NCI-H345 treated with DMSO at 0.1 percent for 48 hours (cell line): ENCODE measurements at regions not wholly inside any gene's neighbourhood (a gene's known extent, or its start where the extent isn't known, plus 50 kb on each side); places are given as distances from the start of the nearest gene placed in this dataset.
A peak's percentile ranks its signal among the peaks of the same experiment; 100 is the strongest.
"Not testable (repeated sequence)": the region's sequence is repeated elsewhere in the genome, so short reads cannot be mapped to it uniquely, and the experiment has no call there.

ENCODE experiments used
- DNase-seq: peaks from one replicate; lab custom pipeline; 2025; ENCODE audit not compliant: unreplicated experiment; lab: John Stamatoyannopoulos, UW

DNA sequence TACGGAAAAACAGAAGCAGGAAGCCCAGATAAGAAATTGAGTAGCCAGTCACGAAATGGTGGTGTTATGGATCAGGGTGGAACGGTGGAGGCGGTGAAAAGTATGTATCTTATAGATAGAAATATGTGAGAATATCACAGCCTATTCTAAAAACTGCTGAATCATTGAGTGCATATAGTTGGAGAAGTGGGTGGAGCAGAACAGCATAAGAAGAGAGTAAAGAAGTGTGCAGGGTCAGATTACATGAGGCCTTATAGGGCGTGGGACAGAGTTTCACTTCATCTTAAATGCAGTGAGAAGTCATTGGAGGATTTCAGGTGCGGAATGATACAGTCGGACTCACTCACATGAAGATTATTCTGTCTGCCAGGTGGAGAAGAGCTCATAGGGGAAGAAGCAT, 293.1 kb downstream of the TRIML1 start:
- no peak for DNase-seq

DNA sequence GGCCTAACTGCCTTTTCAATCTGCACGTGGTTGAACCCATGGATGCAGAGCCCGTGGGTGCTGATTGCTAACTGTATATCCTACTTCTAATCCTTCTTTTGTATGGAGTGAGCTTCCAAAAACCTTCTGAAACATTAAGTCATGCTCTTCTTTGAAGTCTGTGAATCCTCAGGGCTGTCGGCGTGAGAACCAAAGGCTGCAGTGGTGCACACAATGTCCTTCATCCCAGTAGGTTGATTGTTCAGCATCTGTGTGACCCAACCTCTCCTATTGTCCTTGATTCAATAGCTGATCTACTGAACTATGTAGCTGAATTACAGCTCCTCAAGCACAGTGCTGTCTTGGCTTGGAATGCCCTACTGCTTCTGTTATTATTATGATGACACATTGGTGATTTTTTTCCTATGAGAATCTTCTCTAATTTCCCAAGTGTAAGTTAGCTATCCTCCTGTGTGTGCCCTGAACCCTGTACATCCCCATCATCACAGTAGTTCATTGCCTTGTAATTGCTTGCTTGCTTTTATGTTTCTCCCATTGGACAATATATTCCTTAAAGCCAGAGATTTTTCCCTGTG, 294.6 kb downstream of the TRIML1 start:
- no peak for DNase-seq

DNA sequence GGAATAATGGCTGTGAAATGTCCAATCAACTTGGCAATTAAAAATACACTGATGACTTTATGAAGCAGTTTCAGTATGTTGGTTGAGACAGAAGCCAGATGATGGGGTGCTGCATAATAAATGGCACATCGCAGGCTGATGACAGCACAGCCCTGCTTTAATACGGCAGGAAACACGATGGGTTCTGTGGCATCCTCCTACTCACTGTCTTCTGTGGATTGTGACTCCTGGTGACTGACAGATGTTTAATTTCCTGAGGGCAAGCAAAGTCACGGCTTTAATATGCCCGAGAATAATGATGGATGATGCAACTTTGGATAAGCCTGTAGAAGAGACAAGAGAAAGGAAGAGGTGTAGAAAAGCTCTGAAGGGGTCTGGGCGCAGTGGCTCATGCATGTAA, 295.4 kb downstream of the TRIML1 start:
- DNase-seq: no peak

DNA sequence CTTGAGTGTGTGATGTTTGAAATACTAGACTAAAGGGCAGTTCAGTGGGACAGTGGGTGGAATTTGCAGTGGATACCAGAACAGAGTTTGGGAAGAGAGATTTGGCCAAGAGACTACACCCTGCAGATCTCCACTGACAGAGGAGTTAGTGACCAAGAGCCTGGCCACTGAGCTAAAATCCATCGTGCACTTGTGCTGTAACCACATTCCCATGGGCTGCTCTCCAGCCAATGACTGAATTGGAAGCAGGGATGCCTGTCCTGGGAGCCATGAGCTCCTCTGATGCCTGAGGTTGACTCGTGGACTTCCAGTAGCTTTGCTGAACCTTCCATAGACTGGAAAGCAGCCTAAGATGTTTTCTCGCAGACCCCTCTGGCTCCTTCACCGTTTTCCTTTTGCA, 296.1 kb downstream of the TRIML1 start:
- DNase-seq: no peak

- DNase-seq: no peak
Measured at GRCh38 chr4:188437535-188437934, 298.3 kb downstream of the TRIML1 start.

- DNase-seq: peak; percentile 45
Measured at GRCh38 chr4:188438391-188438824, 299.2 kb downstream of the TRIML1 start.

GRCh38 chr4:188439641-188440311, 300.5 kb downstream of the TRIML1 start:
- DNase-seq: peak; percentile 71

DNA sequence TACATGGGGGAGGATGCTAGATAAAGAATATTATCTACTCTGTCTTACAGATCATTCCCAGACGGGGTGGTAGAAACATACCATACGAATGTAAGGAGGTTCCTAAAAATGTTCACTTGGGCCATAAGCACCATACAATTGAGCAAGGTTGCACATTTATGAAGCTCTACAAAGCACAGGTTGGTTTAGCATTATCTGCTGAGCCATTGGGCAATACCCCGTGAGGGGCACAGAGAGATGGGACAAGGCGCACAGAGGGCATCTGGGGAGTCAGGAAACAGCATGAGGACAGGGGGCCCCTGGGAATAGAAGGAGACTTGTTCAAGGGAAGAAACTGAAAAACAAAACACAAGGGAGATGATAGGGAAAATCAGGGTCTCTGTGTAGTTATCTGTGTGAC, 305.3 kb downstream of the TRIML1 start:
- no peak for DNase-seq

- not testable (repeated sequence) for DNase-seq
Measured at GRCh38 chr4:188448996-188449395, 309.8 kb downstream of the TRIML1 start.

DNA sequence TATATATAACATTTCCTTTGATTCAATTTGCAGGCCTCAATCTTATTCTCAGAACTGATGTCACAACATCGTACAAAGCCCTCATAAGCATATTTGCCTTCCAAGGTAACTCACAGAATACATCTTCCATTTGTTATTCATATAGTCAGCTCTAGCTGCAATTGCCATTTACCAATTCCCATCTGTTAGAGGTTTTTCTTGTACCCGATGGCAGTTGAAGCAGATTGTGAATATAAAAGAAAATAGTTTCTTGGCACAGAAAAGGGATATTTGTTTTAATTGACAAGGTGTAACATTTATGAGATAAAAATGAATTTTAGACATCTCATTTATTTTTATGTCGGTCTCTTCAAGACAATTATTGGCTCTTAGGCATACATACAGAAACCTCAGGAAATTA, 311.3 kb downstream of the TRIML1 start:
- DNase-seq: no peak

DNA sequence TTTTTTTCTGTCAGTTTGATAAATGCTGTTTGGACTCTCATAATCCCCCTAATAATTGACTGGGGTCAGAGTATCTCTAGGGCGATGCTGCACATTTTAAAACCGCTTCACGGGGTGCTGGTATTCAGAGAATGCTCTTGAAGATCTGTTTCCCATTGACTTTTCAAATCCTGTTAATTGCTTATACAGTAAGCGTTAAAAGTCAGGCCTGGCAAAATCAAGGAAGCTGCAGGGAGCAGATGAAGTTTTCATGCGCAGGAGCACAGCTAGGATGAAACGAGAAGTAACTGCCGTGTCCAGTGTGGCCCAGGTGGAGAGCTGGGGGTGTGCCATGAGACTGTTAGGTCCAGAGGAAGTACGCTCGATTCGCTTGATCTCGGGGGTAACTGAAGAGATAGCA, 312.9 kb downstream of the TRIML1 start:
- DNase-seq: no peak

- DNase-seq: no peak
Measured at GRCh38 chr4:188454575-188454974, 315.3 kb downstream of the TRIML1 start.

GRCh38 chr4:188455062-188455752, 316.0 kb downstream of the TRIML1 start:
- no peak for DNase-seq

DNA sequence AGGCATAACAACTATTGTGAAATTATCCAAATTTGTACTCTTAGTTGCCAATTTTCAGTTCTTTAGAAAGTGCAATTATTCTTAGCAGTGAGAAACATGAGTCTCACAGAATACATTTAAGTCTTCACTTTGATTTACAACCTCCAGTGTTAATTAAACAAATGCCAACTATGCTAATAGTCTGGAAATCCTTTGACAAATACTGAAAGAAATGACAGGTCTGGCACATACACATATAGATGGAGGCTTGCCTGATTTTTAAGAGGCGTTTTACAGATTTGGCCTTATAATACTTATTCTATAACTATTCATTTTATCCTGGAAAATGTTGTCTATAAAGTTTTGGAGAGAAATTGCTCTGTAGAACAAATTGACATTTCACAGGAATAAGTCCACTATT, 320.1 kb downstream of the TRIML1 start:
- no peak for DNase-seq

- no peak for DNase-seq
Measured at GRCh38 chr4:188463909-188464308, 324.7 kb downstream of the TRIML1 start.

GRCh38 chr4:188466001-188466400, 326.8 kb downstream of the TRIML1 start:
- no peak for DNase-seq

DNA sequence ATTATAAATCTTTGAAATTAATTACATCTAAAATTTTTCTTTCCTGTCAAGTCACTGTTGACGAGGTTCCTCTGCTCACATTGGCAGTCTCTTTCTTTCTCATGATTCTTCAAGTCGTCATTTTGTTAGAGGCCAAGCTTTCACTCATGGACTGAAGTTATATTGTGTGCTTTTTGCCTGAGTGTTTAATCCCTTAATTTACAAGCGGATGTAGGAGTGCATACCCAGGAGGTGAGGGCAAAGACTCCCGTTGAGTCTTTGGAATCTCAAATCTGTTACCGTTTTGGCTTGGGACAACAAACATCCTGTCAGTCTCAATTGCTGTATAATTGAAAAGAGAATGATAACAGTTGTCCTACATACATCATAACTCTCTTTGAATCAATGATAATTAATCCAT, 345.0 kb downstream of the TRIML1 start:
- no peak for DNase-seq

DNA sequence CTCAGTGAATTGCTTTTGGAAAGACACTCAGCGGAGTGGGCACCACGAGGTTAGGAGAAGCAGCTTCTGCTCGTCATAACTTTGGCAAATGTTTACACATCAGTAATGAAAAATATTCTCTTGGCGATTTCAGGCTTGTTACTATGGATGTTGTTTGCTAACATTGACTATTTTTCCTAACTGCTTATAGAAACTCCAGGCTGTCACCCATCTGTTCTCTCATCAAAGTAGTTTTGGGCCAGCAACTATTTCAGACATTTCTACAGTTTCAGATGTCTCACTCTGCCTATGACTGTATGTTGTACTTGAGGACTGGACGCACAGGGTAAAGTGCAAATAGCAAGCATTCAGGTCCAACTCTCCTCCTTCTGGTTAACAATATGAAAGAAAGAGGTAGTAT, 346.7 kb downstream of the TRIML1 start:
- DNase-seq: no peak

DNA sequence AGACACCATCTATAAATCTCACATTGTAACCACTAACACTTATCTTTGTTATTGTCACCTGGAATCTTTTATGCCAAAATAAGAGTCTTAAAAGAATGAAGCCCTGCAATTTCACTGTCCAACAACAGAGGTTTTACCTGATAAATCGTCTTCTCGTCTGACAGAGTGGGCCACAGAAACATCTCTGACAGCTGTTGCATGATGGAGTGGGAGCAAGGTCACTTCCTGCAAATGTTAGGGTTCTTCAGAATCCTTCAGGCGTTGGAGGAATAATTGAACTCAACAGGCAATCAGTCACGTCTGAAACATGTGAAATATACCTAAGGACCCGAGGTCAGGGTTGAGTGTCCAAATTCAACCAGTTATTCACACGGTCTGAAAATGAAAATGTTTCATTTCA, 353.6 kb downstream of the TRIML1 start:
- no peak for DNase-seq

DNA sequence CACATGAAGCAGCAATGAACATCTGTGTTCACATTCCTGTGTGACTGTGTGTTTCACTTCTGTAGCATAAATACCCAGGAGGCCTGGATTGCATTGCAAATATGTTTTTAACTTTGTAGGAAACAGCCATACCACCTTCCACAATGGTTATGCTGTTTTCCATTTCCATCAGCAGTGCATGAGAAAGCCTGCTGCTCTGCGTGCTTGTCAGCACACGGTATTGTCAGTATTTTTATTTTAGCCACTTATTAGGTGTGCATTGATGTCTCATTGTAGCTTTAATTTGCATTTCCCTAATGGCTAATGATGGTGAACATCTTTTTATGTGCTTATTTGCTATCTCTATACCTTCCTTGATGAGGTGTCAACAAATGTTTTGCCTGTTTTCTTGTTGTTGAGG, 355.9 kb downstream of the TRIML1 start:
- DNase-seq: no peak

GRCh38 chr4:188511431-188511830, 372.2 kb downstream of the TRIML1 start:
- no peak for DNase-seq

DNA sequence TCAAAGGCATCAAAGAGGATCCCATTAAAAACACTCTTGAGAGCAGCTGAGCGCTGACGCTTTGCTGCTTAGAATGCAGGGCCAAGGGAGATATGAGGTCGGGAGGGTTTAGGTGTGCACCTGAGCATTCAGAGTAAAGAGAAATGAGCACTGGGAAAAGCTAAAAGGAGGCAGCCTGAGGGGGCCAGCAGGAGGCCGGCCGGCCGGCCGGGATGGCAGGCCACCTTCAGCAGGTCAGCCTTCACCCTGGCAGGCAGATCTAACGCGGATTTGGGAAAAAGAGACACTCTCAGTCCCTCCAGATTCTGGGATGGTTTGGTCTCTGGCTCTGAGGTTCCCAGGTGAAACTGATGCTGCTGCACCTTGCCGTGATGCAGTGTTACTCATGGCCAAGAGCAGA, 393.5 kb downstream of the TRIML1 start:
- DNase-seq: no peak

DNA sequence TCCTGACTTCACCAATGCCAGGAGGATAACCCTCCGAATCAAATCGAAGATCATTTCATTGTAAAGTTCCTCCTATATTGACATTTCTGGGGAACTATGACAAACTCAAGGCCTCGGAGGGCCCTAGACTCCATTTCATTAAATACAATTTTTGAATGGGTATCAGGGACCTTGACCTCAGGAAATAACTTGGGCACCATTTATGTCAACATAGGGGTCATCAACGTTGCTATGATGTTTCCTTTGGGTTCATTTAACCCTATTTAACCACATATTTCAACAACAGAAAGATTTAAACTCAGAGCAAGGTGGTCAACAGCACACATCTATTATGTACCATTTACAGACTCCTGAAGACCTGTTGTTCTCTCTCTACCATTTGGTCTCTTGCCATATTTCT, 395.1 kb downstream of the TRIML1 start:
- no peak for DNase-seq
